H9 (cell line): ENCODE measurements at regions not wholly inside any gene's neighbourhood (a gene's known extent, or its start where the extent isn't known, plus 50 kb on each side); places are given as distances from the start of the nearest gene placed in this dataset.

Experiments used
- DNase-seq: peaks from one replicate; pipeline ENCODE4 v3.0.0-alpha.2; 2017
- H2AFZ ChIP-seq: one replicate; pipeline ENCODE4 v1.6.1; 2013; ENCODE audit warnings: mild to moderate bottlenecking, low read length, control low read depth, moderate library complexity
- H2AK5ac ChIP-seq: 2 replicates; pipeline ENCODE4 v1.6.1; 2013; ENCODE audit warnings: low read length, control low read depth, mixed read lengths; ENCODE audit not compliant: insufficient read length
- H2BK120ac ChIP-seq: one replicate; pipeline ENCODE4 v1.6.1; 2013; ENCODE audit warnings: low read depth, mild to moderate bottlenecking, low read length, control low read depth, inconsistent platforms; ENCODE audit not compliant: poor library complexity, severe bottlenecking
- H2BK12ac ChIP-seq: 2 replicates; pipeline ENCODE4 v1.6.1; 2013; ENCODE audit warnings: low read length, control low read depth, mixed read lengths, low read depth; ENCODE audit not compliant: insufficient read length
- H2BK15ac ChIP-seq: 2 replicates; pipeline ENCODE4 v1.6.1; 2013; ENCODE audit warnings: low read depth, low read length, control low read depth
- H2BK20ac ChIP-seq: one replicate; pipeline ENCODE4 v1.6.1; 2013; ENCODE audit warnings: low read depth, mild to moderate bottlenecking, low read length, control low read depth, inconsistent platforms; ENCODE audit not compliant: poor library complexity, severe bottlenecking
- H2BK5ac ChIP-seq: 2 replicates; pipeline ENCODE4 v1.6.1; 2013; ENCODE audit warnings: low read length, control low read depth, mixed read lengths; ENCODE audit not compliant: insufficient read length
- H3K14ac ChIP-seq: 2 replicates; pipeline ENCODE4 v1.6.1; 2013; ENCODE audit warnings: low read length, control low read depth; ENCODE audit not compliant: insufficient read depth
- H3K18ac ChIP-seq: 2 replicates; pipeline ENCODE4 v1.6.1; 2013; ENCODE audit warnings: low read depth, mild to moderate bottlenecking, mixed read lengths, low read length, control low read depth; ENCODE audit not compliant: insufficient read length
- H3K23ac ChIP-seq: 2 replicates; pipeline ENCODE4 v1.6.1; 2013; ENCODE audit warnings: low read length, control low read depth, mixed read lengths, low read depth; ENCODE audit not compliant: insufficient read length
- H3K23me2 ChIP-seq: 2 replicates; pipeline ENCODE4 v1.6.1; 2013; ENCODE audit warnings: low read depth, mild to moderate bottlenecking, mixed read lengths, low read length, control low read depth; ENCODE audit not compliant: insufficient read length, poor library complexity, severe bottlenecking
- H3K27ac ChIP-seq: 2 replicates; pipeline ENCODE4 v1.5.1; 2013; ENCODE audit warnings: low read length, control low read depth, mixed read lengths, low read depth; ENCODE audit not compliant: insufficient read length
- H3K27me3 ChIP-seq: 2 replicates; pipeline ENCODE4 v1.6.1; 2013; ENCODE audit warnings: low read length, control low read depth, inconsistent platforms; ENCODE audit not compliant: insufficient read depth
- H3K4ac ChIP-seq: 2 replicates; pipeline ENCODE4 v1.6.1; 2013; ENCODE audit warnings: low read depth, mild to moderate bottlenecking, control low read depth, inconsistent platforms, low read length, moderate library complexity
- H3K4me1 ChIP-seq: 2 replicates; pipeline ENCODE4 v1.6.1; 2013; ENCODE audit warnings: low read length, control low read depth, inconsistent platforms; ENCODE audit not compliant: insufficient read depth
- H3K4me2 ChIP-seq: 2 replicates; pipeline ENCODE4 v1.6.1; 2013; ENCODE audit warnings: low read length, control low read depth, mixed read lengths; ENCODE audit not compliant: insufficient read length, insufficient read depth
- H3K56ac ChIP-seq: 2 replicates; pipeline ENCODE4 v1.6.1; 2013; ENCODE audit warnings: low read depth, mild to moderate bottlenecking, mixed read lengths, low read length, control low read depth; ENCODE audit not compliant: insufficient read length
- H3K79me1 ChIP-seq: 2 replicates; pipeline ENCODE4 v1.6.1; 2013; ENCODE audit warnings: low read depth, mild to moderate bottlenecking, moderate library complexity, low read length, control low read depth, inconsistent platforms; ENCODE audit not compliant: insufficient read depth, poor library complexity, severe bottlenecking
- H3K79me2 ChIP-seq: 2 replicates; pipeline ENCODE4 v1.6.1; 2013; ENCODE audit warnings: low read length, control low read depth, inconsistent platforms; ENCODE audit not compliant: insufficient read depth
- H3K9ac ChIP-seq: 2 replicates; pipeline ENCODE4 v1.6.1; 2013; ENCODE audit warnings: low read length, control low read depth, mixed read lengths; ENCODE audit not compliant: insufficient read length; ENCODE audit errors: extremely low read depth
- H3K9me3 ChIP-seq: one replicate; pipeline ENCODE4 v1.6.1; 2013; ENCODE audit warnings: low read depth, low read length, inconsistent platforms; ENCODE audit not compliant: control insufficient read depth
- H3T11ph ChIP-seq: one replicate; pipeline ENCODE4 v1.6.1; 2013; ENCODE audit warnings: mild to moderate bottlenecking, low read length, control low read depth, inconsistent platforms
- H4K20me1 ChIP-seq: one replicate; pipeline ENCODE4 v1.6.1; 2013; ENCODE audit not compliant: control insufficient read depth, insufficient read length, insufficient read depth
- H4K5ac ChIP-seq: 2 replicates; pipeline ENCODE4 v1.6.1; 2013; ENCODE audit warnings: low read depth, mild to moderate bottlenecking, mixed read lengths, low read length, control low read depth; ENCODE audit not compliant: insufficient read length
- H4K8ac ChIP-seq: replicated peaks from 2 replicates; pipeline ENCODE4 v1.6.1; 2013; ENCODE audit warnings: low read length, control low read depth, mixed read lengths, low read depth; ENCODE audit not compliant: insufficient read length
- H4K91ac ChIP-seq: 2 replicates; pipeline ENCODE4 v1.6.1; 2013; ENCODE audit warnings: low read depth, mild to moderate bottlenecking, moderate library complexity, mixed read lengths, low read length, control low read depth; ENCODE audit not compliant: insufficient read length
- H3K27ac Mint-ChIP-seq, 3 experiments: 2 replicates in 2 of 3; 3 replicates in 1 of 3; pipeline ENCODE4 v1.8.0; 2020 to 2021; ENCODE audit warnings: mixed read lengths in 3 of 3, mild to moderate bottlenecking in 1 of 3, moderate library complexity in 1 of 3
- H3K27me3 Mint-ChIP-seq: 2 replicates; pipeline ENCODE4 v1.8.0; 2021; ENCODE audit warnings: low read depth, mild to moderate bottlenecking, moderate library complexity, mixed read lengths
- H3K36me3 Mint-ChIP-seq, 3 experiments: 2 replicates in 2 of 3; 3 replicates in 1 of 3; pipeline ENCODE4 v1.8.0; 2020 to 2021; ENCODE audit warnings: low read depth in 3 of 3, mixed read lengths in 3 of 3; ENCODE audit not compliant: insufficient read depth in 1 of 3
- H3K4me1 Mint-ChIP-seq, 2 experiments: 2 replicates each; pipeline ENCODE4 v1.8.0; 2020; ENCODE audit warnings: mixed read lengths in 2 of 2
- H3K4me3 Mint-ChIP-seq, 2 experiments: 2 replicates in 1 of 2; 3 replicates in 1 of 2; pipeline ENCODE4 v1.8.0; 2020 to 2021; ENCODE audit warnings: mild to moderate bottlenecking in 2 of 2, mixed read lengths in 2 of 2, moderate library complexity in 1 of 2
- H3K9me3 Mint-ChIP-seq, 2 experiments: 2 replicates in 1 of 2; 3 replicates in 1 of 2; pipeline ENCODE4 v1.8.0; 2020; ENCODE audit warnings: mild to moderate bottlenecking in 2 of 2, mixed read lengths in 2 of 2, moderate library complexity in 1 of 2
- WGBS: extraction: QIAGEN DNeasy Blood & Tissue Kit; methylation state at CpG from one replicate; pipeline ENCODE4 v1.1.7; 2013; ENCODE audit warnings: missing lambda C conversion rate, low lambda C conversion rate, mixed read lengths; ENCODE audit not compliant: insufficient read length; ENCODE audit errors: extremely low coverage; 5-methylcytosine and 5-hydroxymethylcytosine counted together
- TF ChIP-seq, protein P1 (sequence below): fragments of 200-600 bp; sonication (generic); conservative IDR thresholded peaks from 3 replicates; pipeline ENCODE4 v1.8.0; 2021; ENCODE audit warnings: antibody characterized with exemption, mild to moderate bottlenecking

- H4K91ac ChIP-seq, result no peak overlapping the region
- no peak overlapping the region for H3K9ac ChIP-seq
- no peak overlapping the region for H2BK120ac ChIP-seq
- H3K27ac ChIP-seq, result no peak overlapping the region
- Mint-ChIP-seq H3K27me3 (no peaks in the 10 kb centered on the region), H3K27ac (no peak overlapping the region), H3K36me3 (peaks cover 0 to 6% (median 3%) of the 10 kb centered on the region in 3 experiments; a peak in 3 of 7 replicates), H3K4me3 (no peak overlapping the region), H3K4me1 (no peaks in the 10 kb centered on the region), H3K9me3 (peaks cover 16 to 26% of the 10 kb centered on the region in 2 experiments)
- DNase-seq, result no peak
- H3K79me2 ChIP-seq, result no peaks in the 10 kb centered on the region
- no peak overlapping the region for H3K18ac ChIP-seq
- H3K27me3 ChIP-seq, result no peaks in the 10 kb centered on the region
- WGBS, result no CpG with 5 or more reads among the region's 3 CpGs
- H2BK15ac ChIP-seq, result no peak overlapping the region
- H2BK20ac ChIP-seq, result no peak overlapping the region
- no peak overlapping the region for H2BK12ac ChIP-seq
- H3K23ac ChIP-seq, result no peak overlapping the region
- H3K4ac ChIP-seq, result no peak overlapping the region
- H3K9me3 ChIP-seq, result no peaks in the 10 kb centered on the region
- H3K56ac ChIP-seq, result no peak overlapping the region
- H3K23me2 ChIP-seq, result no peaks in the 10 kb centered on the region
- H3T11ph ChIP-seq, result no peak overlapping the region
- H4K8ac ChIP-seq, result no peak overlapping the region
- no peaks in the 10 kb centered on the region for H3K4me1 ChIP-seq
- H2AFZ ChIP-seq, result no peak overlapping the region
- no peak overlapping the region for H2AK5ac ChIP-seq
- no peaks in the 10 kb centered on the region for H4K20me1 ChIP-seq
- H3K4me2 ChIP-seq, result no peak overlapping the region
- H4K5ac ChIP-seq, result peak overlapping the region; percentile 72
- H3K14ac ChIP-seq, result no peak overlapping the region
- H2BK5ac ChIP-seq, result no peak overlapping the region
- no peaks in the 10 kb centered on the region for H3K79me1 ChIP-seq
- TF ChIP-seq, protein P1, sequence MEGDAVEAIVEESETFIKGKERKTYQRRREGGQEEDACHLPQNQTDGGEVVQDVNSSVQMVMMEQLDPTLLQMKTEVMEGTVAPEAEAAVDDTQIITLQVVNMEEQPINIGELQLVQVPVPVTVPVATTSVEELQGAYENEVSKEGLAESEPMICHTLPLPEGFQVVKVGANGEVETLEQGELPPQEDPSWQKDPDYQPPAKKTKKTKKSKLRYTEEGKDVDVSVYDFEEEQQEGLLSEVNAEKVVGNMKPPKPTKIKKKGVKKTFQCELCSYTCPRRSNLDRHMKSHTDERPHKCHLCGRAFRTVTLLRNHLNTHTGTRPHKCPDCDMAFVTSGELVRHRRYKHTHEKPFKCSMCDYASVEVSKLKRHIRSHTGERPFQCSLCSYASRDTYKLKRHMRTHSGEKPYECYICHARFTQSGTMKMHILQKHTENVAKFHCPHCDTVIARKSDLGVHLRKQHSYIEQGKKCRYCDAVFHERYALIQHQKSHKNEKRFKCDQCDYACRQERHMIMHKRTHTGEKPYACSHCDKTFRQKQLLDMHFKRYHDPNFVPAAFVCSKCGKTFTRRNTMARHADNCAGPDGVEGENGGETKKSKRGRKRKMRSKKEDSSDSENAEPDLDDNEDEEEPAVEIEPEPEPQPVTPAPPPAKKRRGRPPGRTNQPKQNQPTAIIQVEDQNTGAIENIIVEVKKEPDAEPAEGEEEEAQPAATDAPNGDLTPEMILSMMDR, result no peak
Observed at GRCh38 chr6:74504941-74505340, 700.9 kb downstream of the COL12A1 start.
